OCI-LY7 (cell line): ENCODE measurements at regions not wholly inside any gene's neighbourhood (a gene's known extent, or its start where the extent isn't known, plus 50 kb on each side); places are given as distances from the start of the nearest gene placed in this dataset.

Experiments
- BruUV-seq: library from RNA; stranded (reverse); fragments of 400-500 nt; replicated peaks from 2 replicates; lab custom pipeline; 2021; lab: Mats Ljungman, UMichigan
- CTCF ChIA-PET: fragments of 300-600 bp; sonication (Branson Sonifier 250); formaldehyde crosslinking; loops from one replicate; lab custom pipeline; 2022; ENCODE audit warnings: antibody characterized with exemption; ENCODE audit not compliant: unreplicated experiment; lab: Charles Lee
- POLR2A ChIA-PET: fragments of 300-600 bp; sonication (Branson Sonifier 250); formaldehyde crosslinking; loops from one replicate; lab custom pipeline; 2022; ENCODE audit warnings: antibody characterized with exemption; lab: Charles Lee
- DNase-seq: peaks from one replicate; pipeline ENCODE4 v3.0.0-alpha.2; 2015; ENCODE audit warnings: low spot score
- H2AFZ ChIP-seq: fragments of 200-600 bp; sonication (generic), shearing (Covaris generic); 2 replicates; pipeline ENCODE4 v1.6.1; 2014; ENCODE audit warnings: mild to moderate bottlenecking, antibody characterized with exemption, low read length, moderate library complexity
- H3K27ac ChIP-seq: fragments of 200-600 bp; sonication (generic); 2 replicates; pipeline ENCODE4 v1.5.1; 2014; ENCODE audit warnings: mixed run types, low read depth, mild to moderate bottlenecking, moderate library complexity, low read length, inconsistent platforms; ENCODE audit not compliant: poor library complexity, severe bottlenecking
- H3K36me3 ChIP-seq: fragments of 200-600 bp; sonication (generic); 2 replicates; pipeline ENCODE4 v1.6.1; 2014; ENCODE audit warnings: mild to moderate bottlenecking, antibody characterized with exemption, low read length, moderate library complexity, mixed read lengths; ENCODE audit not compliant: insufficient read depth
- H3K4me1 ChIP-seq: fragments of 200-600 bp; sonication (generic); 2 replicates; pipeline ENCODE4 v1.5.1; 2014; ENCODE audit warnings: mild to moderate bottlenecking, low read length; ENCODE audit not compliant: insufficient read depth, poor library complexity, severe bottlenecking
- H3K4me2 ChIP-seq: fragments of 200-600 bp; sonication (generic); 2 replicates; pipeline ENCODE4 v1.6.1; 2014; ENCODE audit warnings: mild to moderate bottlenecking, low read length
- H3K4me3 ChIP-seq: fragments of 200-600 bp; sonication (generic); 2 replicates; pipeline ENCODE4 v1.5.1; 2014; ENCODE audit warnings: mild to moderate bottlenecking, low read depth, low read length; ENCODE audit not compliant: poor library complexity, severe bottlenecking
- H3K79me2 ChIP-seq: fragments of 200-600 bp; sonication (generic); 2 replicates; pipeline ENCODE4 v1.6.1; 2016; ENCODE audit warnings: low read depth, mild to moderate bottlenecking, low read length, moderate library complexity, mixed read lengths; ENCODE audit not compliant: insufficient read depth
- H3K9me2 ChIP-seq: fragments of 200-600 bp; sonication (generic); 2 replicates; pipeline ENCODE4 v1.6.1; 2016; ENCODE audit warnings: mild to moderate bottlenecking, low read length, mixed read lengths; ENCODE audit not compliant: insufficient read depth
- H3K9me3 ChIP-seq: fragments of 200-600 bp; sonication (generic); 2 replicates; pipeline ENCODE4 v1.6.1; 2014; ENCODE audit warnings: mild to moderate bottlenecking, mixed run types, low read length, mixed read lengths
- H4K20me1 ChIP-seq: fragments of 200-600 bp; sonication (generic); 2 replicates; pipeline ENCODE4 v1.6.1; 2014; ENCODE audit warnings: mild to moderate bottlenecking, antibody characterized with exemption, low read length, moderate library complexity, mixed read lengths; ENCODE audit not compliant: insufficient read depth
- CTCF ChIP-seq: fragments of 200-600 bp; sonication (generic); conservative IDR thresholded peaks from 2 replicates; pipeline ENCODE4 v1.5.1; 2014; ENCODE audit warnings: mild to moderate bottlenecking, antibody characterized with exemption, low read length, moderate library complexity, mixed read lengths
- EZH2phosphoT487 ChIP-seq: fragments of 200-600 bp; sonication (generic); IDR thresholded peaks from 2 replicates; pipeline ENCODE4 v1.6.1; 2018; ENCODE audit warnings: low read depth, borderline replicate concordance, mild to moderate bottlenecking, mixed run types, antibody characterized with exemption, low read length, moderate library complexity, mixed read lengths
- intact Hi-C: fragments of 100-400 bp; cut with micrococcal nuclease; formaldehyde crosslinking; loops from one replicate; pipeline ENCODE4 v1.10.0; 2022; ENCODE audit not compliant: unreplicated experiment

GRCh38 chr9:38295764-38296163 lies 96.7 kb upstream of the ALDH1B1 start:
- Histone ChIP-seq H3K4me1 (no peaks in the 10 kb centered on the region), H2AFZ (no peak overlapping the region), H3K36me3 (no peaks in the 10 kb centered on the region), H3K9me2 (no peaks in the 10 kb centered on the region), H4K20me1 (no peaks in the 10 kb centered on the region), H3K9me3 (no peaks in the 10 kb centered on the region), H3K27ac (no peak overlapping the region), H3K4me2 (no peak overlapping the region), H3K79me2 (no peaks in the 10 kb centered on the region), H3K4me3 (no peak overlapping the region)
- BruUV-seq = no TSS peak
- no peak for TF ChIP-seq EZH2phosphoT487
- TF ChIP-seq CTCF = no peak
- CTCF ChIA-PET = no interaction called here
- intact Hi-C loops = no loop called here
- POLR2A ChIA-PET = interaction anchor here (0.6 kb wide), 1 partner anchor 165 kb away, joined by 3 read pairs; no protein-coding TSS in a partner anchor
- DNase-seq = no peak

- no peak overlapping the region for H3K4me3 ChIP-seq
Observed at GRCh38 chr9:38294220-38294960, 98.1 kb upstream of the ALDH1B1 start.

More at GRCh38 chr9:38294220-38294960, 98.1 kb upstream of the ALDH1B1 start:
- Histone ChIP-seq H3K4me2 (no peak overlapping the region), H3K9me3 (no peaks in the 10 kb centered on the region), H3K79me2 (no peaks in the 10 kb centered on the region), H3K36me3 (no peaks in the 10 kb centered on the region), H4K20me1 (no peaks in the 10 kb centered on the region), H3K9me2 (no peaks in the 10 kb centered on the region), H2AFZ (no peak overlapping the region), H3K27ac (no peak overlapping the region), H3K4me1 (no peaks in the 10 kb centered on the region)
- no TSS peak for BruUV-seq
- POLR2A ChIA-PET = no interaction called here
- DNase-seq = no peak
- intact Hi-C loops = no loop called here
- TF ChIP-seq CTCF (no peak), EZH2phosphoT487 (no peak)
- CTCF ChIA-PET = no interaction called here
